ENCODE measurements at regions not wholly inside any gene's neighbourhood (a gene's known extent, or its start where the extent isn't known, plus 50 kb on each side); places are given as distances from the start of the nearest gene placed in this dataset.
A peak's percentile ranks its signal among the peaks of the same experiment; 100 is the strongest.

DNA sequence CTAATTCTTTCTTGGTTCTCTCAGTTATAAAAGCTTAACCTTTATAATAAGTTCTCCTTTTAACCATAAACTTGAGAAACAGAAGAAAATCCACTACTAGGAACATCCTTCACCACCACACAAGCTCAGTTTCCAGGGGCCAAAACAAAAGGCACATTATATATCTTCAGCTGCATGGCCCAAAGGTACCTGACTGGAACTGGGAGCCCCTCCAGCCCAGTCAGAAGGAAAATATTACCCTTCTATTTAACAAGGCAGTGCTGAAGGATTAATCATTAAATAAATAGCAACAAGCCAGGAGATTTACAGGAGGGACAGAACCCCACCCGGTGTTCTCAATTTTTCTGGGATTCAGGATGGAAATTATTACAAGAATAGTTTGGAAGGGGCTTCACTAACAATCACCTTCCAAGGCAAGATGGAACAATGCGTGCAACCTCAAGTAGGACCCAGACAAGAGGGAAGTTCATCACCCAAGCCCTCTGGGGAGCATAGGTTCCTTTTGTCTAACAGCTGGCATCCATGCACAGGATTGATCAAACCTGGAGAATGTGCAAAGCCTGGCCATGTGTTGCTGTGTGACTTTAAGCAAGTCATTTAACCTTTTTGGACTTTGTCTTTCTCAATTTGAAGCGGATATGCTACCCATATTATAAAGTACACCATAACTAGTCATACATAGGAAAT, 159.6 kb upstream of the SETBP1 start:
- no peak for DNase-seq

DNA sequence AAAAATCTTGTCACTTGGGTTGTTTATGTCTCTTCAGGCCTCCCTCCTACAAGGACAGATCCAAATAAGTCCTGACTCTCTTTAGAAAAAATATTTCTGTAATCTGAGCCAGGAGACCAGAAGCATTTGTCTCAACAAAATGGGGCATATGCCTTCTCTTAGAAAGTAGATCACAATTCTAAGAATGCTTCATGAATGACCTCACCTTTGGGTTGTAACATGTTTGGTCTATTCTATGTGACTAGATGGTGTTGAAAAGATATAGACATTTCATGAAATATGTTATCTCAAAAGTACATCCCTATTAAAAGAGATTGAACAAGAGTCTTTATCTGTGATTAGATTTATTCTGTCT, 159.0 kb upstream of the SETBP1 start:
- DNase-seq, result no peak

DNA sequence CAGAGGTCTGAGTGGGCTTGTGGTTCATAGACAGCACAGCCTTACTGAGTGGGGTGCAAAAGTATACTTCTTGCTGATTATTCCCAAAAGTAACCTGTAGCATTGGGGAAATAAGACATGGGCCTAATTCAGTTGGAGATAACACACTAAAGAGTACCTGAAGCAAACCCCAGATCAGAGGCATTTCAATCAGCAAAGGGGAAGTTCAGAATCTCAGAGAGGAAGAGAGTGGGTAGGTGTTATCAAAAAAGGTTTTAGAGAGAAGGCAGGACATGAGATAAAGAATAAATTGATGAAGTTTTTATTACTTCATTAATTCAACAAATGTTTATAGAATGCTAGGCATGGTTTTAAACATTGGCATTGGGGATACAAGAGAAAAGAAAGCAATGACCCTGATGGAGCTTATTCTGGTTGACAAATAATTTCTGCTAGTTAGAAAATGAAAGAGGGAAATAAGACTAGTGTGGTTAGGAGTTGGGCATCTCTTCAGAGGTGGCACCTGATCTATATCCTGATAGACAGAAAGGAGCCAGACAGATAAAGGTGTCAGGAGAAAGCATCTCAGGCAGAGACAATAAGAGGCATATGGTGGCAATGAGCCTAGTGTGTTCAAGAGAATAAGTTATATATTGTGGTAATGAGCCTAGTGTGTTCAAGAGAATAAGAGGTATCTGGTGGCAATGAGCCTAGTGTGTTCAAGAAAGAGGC, 153.8 kb upstream of the SETBP1 start:
- DNase-seq, result no peak

DNA sequence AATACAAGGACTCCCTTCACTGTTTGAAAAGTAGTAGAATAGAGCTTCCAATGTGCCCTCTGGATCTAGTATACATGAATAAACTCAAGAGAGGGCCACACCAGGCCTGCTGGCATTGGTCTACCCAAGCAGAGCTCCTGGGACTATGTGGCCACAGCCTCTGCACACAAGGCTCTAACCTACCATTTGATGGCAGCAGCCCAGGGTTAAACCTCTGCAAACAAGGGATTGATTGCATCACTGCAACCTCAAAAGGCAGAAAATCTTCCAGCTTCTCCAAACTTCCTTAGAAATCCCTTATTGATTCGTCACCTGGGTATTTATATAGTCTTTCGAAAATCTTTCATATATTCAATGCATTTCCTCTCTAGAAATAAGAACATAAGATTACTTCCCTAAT, 147.6 kb upstream of the SETBP1 start:
- DNase-seq, result no peak

DNA sequence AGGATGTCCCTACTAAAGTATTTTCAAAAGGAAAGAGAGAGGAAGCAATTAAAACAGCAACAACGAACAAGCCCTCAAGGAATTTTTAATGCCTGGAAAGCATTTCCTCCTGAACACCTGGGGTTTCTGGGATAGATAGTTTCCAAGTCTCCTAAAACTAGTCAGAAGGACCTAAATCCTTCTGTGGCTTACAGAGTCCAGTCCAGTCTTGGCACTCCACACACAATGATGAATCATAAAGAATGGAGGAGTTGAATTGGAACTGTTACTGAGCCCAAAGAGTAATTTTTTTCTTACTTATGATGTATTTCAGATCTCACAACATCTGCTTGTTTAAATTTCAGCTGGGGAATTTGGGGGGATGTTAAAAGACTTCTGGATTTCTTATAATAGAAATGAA, 144.6 kb upstream of the SETBP1 start:
- no peak for DNase-seq

DNA sequence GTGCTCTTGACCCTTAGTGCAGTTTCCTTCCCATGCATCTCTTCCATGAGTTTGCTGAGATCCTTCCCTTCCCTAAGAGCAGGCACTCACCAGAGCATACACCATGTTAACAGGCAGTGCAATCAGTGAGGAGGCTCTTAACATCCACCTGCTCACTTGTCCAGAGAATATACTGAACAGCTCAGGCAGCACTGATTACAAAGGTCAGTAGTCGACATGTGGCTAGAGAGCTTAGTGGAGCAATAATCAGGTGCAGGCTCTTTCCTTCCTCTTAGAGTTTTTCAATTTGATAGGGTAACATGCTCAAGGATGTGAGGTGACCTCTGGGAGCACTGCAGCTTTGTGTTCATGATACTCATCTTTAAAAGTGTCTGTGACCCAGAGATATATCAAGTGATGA, 144.1 kb upstream of the SETBP1 start:
- DNase-seq, result no peak

DNA sequence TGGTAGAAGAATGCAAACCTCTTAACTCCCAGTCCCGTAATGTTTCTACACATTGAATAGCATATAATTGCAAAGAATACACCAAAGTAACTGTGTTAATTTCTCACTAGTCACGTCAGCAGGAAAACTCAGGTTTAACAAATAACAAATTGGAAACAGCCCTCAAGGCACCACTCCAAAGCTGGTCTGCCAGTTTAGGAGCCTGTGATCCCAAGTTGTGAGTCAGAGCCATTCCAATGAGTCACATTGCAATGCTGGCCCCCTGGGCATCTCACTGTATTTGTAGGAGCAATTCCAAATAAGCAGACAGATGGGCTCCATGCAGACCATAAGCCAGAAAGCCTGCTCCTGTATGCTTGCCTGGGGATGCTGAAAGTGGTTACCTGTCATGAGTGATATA, 143.2 kb upstream of the SETBP1 start:
- DNase-seq, result no peak

DNA sequence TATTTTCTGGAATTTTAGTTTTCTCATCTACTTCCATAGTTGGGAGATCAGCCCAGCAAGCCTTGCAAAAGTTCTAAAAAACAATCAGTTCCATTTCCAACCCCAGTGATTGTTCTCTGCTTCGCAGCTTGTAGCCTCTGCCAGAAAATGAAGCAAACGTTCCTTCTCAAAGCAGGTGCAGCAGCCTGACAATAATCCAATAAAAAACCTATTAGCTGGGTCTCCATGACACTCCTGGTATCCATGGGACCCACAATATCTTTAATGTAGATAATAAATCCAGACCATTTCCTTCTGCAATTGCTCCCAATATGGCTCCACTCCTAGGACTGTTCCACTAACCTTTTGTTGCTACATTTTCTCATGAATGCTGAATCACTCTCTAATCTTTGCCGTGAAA, 140.8 kb upstream of the SETBP1 start:
- DNase-seq, result no peak

DNA sequence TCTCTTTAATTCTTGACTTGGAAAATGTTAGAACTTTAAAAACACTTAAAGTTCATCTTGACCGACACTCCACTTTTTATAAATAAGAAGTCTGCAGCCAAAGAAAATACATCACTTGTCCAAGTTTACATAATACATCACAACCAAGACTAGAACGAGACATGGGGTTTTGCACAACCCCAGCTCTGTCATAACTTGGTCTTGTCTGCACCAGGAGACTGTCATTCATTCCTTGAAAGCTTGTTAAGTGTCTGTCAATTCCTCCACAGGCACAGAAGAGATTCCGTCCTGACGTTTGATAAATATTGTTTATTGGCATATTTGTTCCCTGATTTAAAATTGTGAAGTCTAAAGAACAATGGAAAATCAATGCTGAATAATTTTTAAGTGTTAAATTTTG, 139.5 kb upstream of the SETBP1 start:
- DNase-seq, result no peak

DNA sequence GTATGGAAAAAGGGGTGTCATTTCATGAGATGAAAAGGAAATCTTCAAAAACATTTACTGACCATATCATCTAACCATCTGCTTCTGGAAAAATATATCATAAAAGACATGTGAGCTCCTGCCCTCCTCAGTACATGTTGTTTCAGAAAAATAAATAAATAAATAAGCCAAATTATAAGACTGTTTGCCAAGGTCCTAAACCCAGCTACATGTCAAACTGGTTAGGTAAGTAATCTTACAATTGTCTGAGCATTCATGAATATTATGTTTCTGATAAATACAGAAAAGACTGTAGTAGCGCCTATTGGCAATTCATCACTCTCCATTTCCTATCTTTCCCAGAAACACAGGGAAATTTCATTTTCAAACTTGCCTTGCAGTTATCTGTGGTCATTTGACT, 138.9 kb upstream of the SETBP1 start:
- DNase-seq, result no peak

DNA sequence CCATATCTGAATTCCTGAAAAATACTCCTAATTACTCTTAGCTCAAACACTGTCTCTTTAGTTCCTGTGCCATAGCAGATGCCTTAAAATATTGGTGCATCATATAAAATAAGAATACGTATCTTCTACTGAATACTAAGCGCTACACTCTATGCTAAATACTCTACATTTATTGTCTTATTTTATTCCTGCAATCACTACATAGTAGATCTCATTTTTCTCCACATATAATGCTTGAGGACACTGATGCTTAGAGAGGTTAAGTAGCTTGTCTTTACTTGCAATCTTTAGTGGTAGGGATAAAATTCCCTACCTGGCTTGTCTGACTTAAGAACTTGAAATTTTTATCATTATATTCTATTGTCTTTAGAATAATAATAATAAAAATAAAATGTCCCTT, 137.3 kb upstream of the SETBP1 start:
- DNase-seq, result no peak

DNA sequence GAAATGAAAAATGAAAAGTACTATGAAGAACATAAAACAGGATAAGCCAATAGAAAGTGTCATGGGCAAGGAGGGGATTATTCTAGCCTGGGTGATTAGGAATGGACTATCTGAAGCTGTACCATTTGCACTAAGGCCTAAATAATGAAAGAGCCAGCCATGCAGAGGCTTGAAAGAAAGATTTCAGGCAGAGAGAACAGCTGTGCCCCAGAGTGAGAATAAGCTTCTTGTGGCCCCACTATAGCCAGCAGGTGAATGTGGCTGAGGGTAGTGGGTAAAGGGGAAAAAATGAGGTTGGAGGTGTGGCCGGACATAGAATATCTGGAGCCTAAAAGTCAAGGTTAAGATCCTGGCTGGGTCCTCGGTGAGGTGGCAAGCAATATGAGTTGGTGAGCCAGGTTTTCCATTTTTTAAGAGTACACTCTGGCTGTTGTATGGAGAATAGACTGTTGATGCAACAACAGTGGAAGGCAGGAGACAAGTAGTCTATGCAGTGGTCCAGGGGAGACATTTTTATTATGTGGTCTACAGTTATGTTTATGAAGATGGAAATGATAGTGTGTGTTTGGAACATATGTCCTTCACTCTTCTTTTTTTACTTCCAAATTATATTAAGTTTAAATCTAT, 135.2 kb upstream of the SETBP1 start:
- DNase-seq, result no peak

DNA sequence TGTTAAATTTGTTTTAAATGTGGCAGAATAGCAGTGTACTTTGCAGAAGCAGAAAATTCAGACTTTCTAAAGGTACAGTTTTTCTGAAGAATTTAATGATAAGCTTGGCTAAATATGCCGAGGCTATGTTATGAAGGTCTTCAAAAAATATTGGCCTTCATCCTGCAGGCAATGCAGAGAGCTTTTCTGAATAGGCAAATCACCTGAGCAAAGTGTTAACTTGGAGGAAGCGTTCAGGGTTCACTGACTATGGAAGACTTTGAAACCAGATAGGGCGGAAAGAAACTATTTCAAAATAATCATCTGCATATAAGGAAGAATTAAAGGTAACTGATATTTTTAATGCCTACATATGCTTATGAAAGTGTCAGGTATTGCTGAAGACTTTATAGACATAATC, 133.7 kb upstream of the SETBP1 start:
- DNase-seq, result no peak

DNA sequence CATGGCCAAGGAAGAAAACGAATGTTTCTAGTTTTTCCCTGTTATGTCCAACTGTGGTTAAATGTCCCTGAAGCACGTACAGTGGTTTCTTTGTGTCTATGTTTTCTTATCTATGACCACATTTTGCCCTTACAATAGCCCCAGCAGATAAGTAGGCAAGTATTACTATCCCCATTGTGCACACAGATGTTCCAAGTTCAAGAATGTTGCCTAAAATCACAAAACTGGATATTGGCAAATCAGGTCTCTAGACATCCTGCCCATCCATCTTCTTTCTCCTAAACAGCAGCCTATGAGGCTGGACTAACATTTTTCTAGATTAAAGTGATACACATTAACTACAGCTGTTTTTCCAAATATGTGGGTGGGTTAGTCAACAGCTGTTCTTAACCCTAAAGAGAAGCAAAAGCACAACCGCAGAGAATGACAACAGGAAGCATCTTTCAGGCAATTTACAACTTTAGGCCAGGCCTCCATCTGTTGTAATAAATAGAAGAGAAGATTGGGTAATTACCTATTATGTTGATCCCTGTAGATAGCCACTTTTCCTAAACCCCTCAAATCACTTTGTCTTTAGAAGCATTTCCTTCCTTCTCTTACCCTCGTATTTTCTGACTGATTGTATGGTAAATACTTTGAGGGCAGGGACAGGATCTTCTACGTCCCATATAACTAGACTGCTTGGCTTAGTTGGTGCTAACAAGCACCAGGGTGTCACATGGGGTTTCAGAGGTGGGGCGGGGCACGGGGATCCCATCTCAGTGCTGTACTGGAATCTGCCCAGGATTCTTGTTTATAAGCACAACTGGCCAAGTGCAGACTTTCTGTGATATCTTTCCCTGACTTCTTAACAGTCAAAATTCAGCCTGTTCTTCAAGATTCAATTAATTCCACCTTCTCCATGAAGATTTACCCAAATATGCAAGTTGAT, 132.1 kb upstream of the SETBP1 start:
- DNase-seq, result peak; percentile 22

DNA sequence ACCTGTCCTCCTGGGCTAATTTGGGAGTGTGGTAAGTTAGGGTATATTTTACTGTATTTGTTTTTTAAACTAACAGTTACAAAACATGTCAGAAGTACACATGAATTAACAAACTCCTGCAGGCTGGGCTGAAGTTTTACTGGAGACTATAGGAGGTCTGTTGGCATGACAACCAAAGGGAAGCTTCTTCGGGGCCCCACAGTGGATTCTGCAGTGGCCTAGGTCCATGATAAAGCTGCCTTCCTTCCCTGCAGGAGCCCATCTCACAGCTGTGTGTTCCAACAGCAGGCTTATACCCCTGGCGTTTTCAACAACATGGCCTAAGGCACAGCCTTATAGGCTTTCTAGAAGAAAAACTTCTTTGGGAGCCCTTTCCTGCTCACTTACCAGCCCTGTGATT, 128.0 kb upstream of the SETBP1 start:
- no peak for DNase-seq

DNA sequence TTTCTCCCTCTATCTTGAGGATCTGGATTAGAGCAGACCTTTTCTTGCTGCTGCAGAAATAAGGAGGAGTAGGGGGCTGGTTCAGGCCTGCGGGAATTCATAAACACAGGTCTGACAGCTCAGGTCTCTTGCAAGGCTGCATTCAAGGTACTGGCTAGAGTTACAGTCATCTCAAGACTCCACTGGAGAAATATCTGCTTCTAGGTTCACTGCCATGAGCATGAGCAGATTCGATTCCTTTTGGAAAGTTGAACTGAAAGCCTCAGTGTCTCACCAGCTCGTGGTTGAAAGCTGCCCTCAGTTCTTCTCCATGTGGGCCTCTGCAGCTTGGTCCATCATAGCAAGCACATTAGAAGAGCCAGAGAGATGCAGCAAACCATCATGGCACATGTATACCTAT, 124.4 kb upstream of the SETBP1 start:
- DNase-seq, result no peak

DNA sequence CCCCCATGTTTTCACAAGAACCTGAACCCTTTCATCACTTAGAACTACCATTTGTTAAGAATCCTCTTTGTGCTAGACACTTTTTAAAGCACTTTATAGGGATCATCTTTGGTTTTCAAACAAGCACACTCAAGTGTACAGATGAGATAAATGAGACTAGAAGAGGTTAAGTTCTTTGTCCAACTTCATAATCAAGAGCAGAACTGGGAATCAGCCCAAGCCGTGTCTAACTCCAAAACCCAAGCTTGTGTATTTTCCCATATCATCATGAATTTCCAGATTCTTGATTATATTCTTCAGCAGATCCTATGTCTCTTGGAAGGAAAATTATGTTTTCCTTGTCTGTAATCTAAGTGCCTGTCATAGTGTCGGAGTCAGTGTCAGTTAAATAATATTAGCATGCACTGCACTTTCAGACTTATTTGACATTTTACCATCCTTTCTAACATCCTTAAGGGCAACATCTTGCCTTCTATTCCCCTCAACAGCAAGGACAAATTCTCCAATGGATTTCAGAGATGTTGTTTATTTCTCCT, 123.0 kb upstream of the SETBP1 start:
- no peak for DNase-seq

DNA sequence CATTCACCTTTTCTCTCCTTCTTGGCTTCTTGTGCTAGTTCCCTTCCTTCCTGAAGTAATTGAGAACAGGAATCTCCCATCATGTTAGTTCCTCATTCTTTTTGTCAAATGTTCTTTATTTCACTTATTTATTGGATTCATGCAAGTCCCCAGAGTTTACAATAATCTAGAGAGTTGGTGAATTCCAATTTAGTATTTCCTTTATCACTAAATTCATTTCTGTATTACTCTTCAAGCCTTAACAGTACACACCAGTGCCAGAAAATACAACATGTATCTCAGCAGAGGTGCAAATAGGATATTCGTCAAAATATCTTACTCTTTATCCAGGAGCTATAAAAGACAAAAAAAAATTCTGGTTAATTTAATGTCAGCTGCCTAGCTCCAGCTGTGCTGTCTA, 121.9 kb upstream of the SETBP1 start:
- no peak for DNase-seq

DNA sequence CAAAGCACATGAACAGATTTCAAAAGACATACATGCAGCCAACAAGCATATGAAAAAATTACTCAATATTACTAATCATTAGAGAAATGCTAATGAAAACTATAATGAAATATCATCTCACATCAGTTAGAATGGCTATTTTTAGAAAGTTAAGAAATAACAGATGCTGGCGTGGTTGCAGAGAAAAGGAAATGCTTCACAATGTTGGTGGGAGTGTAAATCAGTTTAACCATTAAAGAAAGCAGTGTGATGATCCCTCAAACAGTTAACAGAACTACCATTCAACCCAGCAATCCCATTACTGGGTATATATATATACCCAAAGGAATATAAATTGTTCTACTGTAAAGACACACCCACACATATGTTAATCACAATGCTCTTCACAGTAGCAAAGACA, 117.7 kb upstream of the SETBP1 start:
- no peak for DNase-seq

DNA sequence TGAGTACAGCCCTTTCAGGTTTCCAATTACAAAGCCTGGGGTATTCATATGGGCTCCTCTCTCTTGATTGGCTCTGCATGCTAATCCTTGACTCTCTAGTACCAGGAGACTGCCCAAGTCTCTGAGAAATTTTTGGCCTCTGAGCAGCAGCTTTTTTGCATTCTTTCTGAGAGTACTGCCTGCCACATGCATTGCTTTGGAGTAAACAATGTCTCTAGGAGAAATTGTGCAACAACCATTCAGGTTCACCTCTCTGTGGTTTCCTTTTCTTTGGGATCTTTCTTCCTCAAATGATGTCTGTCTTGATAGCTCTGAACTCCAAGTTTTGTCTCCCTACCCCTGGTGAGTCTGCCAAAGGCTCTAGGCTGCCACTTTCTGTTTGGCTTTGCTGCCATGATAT, 115.8 kb upstream of the SETBP1 start:
- DNase-seq, result no peak

DNA sequence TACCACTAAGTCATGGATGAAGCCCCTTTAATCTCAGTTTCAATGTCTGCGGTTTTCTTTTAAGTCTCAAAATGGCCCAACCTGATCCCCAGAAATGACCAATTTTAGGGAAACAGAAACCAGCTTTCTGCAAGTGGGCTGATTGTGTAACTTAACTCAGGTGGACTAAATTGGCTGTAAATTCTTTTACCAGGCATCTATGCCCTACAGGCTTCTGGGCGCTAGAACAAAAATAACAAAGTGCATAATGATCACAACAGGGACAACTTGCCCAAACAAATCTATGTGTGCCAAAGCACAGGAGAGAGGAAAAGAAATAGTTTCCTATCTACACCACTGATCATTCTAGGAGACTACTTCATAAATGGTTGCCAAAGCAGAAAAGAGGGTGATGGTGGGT, 112.3 kb upstream of the SETBP1 start:
- DNase-seq, result no peak

DNA sequence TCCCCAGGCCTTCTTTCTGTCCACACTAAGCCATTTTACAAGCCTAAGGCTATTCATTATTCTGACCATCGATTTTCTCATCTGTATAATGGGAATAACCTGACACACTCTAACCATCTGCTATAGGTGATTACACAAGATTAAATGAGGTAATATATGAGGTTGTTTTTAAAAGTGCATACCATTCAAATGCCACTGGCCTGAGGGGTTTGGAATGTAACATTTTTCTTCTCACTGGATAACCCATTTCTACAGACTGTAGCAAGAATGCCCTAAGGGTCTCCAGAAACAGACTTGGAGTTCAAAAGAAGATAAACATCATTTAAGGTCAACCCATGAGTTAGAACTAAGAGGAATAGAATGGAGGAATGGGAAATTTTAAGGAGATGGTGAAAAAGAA, 111.7 kb upstream of the SETBP1 start:
- no peak for DNase-seq

DNA sequence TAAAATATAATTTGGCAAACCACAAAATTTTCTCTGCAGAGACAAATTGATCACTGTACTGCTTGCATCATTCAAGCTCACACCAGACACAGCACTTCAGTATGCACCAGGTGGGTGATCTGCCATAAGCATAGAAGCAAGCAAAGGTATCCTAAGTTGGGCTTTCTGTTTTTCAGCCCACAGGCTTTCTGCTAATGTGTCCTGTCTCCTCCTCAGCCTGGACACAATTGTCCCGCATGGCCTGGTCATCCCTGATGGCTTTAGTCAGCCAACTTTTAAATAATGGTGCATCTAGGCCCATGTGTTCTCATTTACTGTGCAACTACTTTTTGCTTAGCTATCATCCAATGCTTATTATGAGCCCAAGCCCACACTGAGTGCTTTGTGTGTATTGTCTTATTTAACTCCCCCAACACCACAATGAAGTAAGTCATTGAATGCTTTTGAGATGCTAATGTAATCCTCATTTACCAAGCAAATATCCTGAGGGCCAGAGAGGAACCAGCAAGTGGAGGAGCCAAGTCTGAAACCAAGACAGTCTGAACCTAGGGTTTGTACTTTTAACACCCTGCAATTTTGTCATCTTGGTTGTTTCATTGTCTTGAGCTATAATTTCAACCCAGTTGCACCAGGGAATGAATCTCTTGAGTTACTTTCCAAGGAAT, 111.2 kb upstream of the SETBP1 start:
- no peak for DNase-seq
